Mesendoderm (in vitro differentiated cells): ENCODE measurements at regions not wholly inside any gene's neighbourhood (a gene's known extent, or its start where the extent isn't known, plus 50 kb on each side); places are given as distances from the start of the nearest gene placed in this dataset.
A peak's percentile ranks its signal among the peaks of the same experiment; 100 is the strongest.

Source experiments
- DNase-seq: peaks from one replicate; pipeline ENCODE4 v3.0.0; 2013
- H2AK5ac ChIP-seq: 2 replicates; pipeline ENCODE4 v1.6.1; 2013; ENCODE audit warnings: low read length, inconsistent platforms
- H2BK120ac ChIP-seq: 2 replicates; pipeline ENCODE4 v1.6.1; 2013; ENCODE audit warnings: low read depth, mild to moderate bottlenecking, low read length, moderate library complexity, mixed read lengths
- H2BK15ac ChIP-seq: replicated peaks from 2 replicates; pipeline ENCODE4 v1.6.1; 2013; ENCODE audit warnings: low read depth, mild to moderate bottlenecking, moderate library complexity
- H2BK5ac ChIP-seq: 2 replicates; pipeline ENCODE4 v1.6.1; 2013; ENCODE audit warnings: low read length, inconsistent platforms
- H3K18ac ChIP-seq: 2 replicates; pipeline ENCODE4 v1.6.1; 2013; ENCODE audit warnings: mild to moderate bottlenecking, low read length, mixed read lengths
- H3K23ac ChIP-seq: one replicate; pipeline ENCODE4 v1.6.1; 2013; ENCODE audit warnings: low read length
- H3K27ac ChIP-seq: 2 replicates; pipeline ENCODE4 v1.5.1; 2013; ENCODE audit warnings: low read depth, mild to moderate bottlenecking, inconsistent platforms, low read length, moderate library complexity
- H3K27me3 ChIP-seq: 2 replicates; pipeline ENCODE4 v1.6.1; 2013; ENCODE audit warnings: low read length, control low read depth, mild to moderate bottlenecking, inconsistent platforms; ENCODE audit not compliant: insufficient read depth, poor library complexity
- H3K36me3 ChIP-seq: 2 replicates; pipeline ENCODE4 v1.6.1; 2013; ENCODE audit warnings: low read length, inconsistent platforms; ENCODE audit not compliant: control insufficient read depth, insufficient read depth
- H3K4ac ChIP-seq: one replicate; pipeline ENCODE4 v1.6.1; 2013; ENCODE audit warnings: low read depth, mild to moderate bottlenecking, low read length, moderate library complexity
- H3K4me1 ChIP-seq: 2 replicates; pipeline ENCODE4 v1.6.1; 2013; ENCODE audit warnings: low read depth, low read length, inconsistent platforms; ENCODE audit not compliant: control insufficient read depth
- H3K4me2 ChIP-seq: 2 replicates; pipeline ENCODE4 v1.6.1; 2013; ENCODE audit warnings: low read length
- H3K4me3 ChIP-seq: 2 replicates; pipeline ENCODE4 v1.5.1; 2013; ENCODE audit warnings: mild to moderate bottlenecking, low read length
- H3K56ac ChIP-seq: one replicate; pipeline ENCODE4 v1.6.1; 2013; ENCODE audit warnings: low read length
- H3K79me1 ChIP-seq: 2 replicates; pipeline ENCODE4 v1.6.1; 2013; ENCODE audit warnings: low read length, inconsistent platforms
- H3K79me2 ChIP-seq: 2 replicates; pipeline ENCODE4 v1.6.1; 2013; ENCODE audit warnings: mild to moderate bottlenecking, low read length; ENCODE audit not compliant: control insufficient read depth, insufficient read depth
- H3K9ac ChIP-seq: 2 replicates; pipeline ENCODE4 v1.6.1; 2013; ENCODE audit warnings: low read length, inconsistent platforms
- H4K5ac ChIP-seq: one replicate; pipeline ENCODE4 v1.6.1; 2013; ENCODE audit warnings: low read length
- H4K8ac ChIP-seq: one replicate; pipeline ENCODE4 v1.6.1; 2013; ENCODE audit warnings: low read depth, mild to moderate bottlenecking, control low read depth, low read length, moderate library complexity
- WGBS: extraction: QIAGEN DNeasy Blood & Tissue Kit; methylation state at CpG from one replicate; pipeline ENCODE4 v1.1.7; 2013; ENCODE audit warnings: low lambda C conversion rate, missing lambda C conversion rate; ENCODE audit not compliant: insufficient coverage; ENCODE audit errors: extremely low coverage; 5-methylcytosine and 5-hydroxymethylcytosine counted together

DNA sequence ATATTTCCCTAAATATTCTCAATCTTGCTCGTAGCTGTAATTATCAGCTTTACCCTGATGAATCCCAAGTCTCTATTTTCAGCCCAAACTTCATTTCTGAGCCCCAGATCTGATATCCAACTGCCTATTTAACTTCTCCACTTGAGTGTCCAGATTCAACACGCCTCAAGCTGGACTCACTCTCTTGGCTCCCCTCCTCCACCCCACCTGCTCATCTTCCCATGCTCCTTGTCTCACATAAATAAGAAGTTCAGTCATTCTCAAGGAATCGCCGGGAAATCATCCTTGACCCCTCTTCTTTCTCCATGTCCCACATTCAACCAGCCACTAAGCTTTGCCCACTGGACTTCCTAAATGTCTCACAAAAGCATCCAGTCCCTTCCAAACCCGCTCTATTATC lies 89.9 kb upstream of the STMND1 start:
- H2BK120ac ChIP-seq: no peak overlapping the region
- no peak overlapping the region for H4K8ac ChIP-seq
- no peaks in the 10 kb centered on the region for H3K36me3 ChIP-seq
- no peak overlapping the region for H3K18ac ChIP-seq
- H3K23ac ChIP-seq: no peak overlapping the region
- no peak overlapping the region for H2BK5ac ChIP-seq
- no peak for DNase-seq
- H2BK15ac ChIP-seq: no peak overlapping the region
- H3K56ac ChIP-seq: no peak overlapping the region
- no peaks in the 10 kb centered on the region for H3K79me2 ChIP-seq
- H3K4me2 ChIP-seq: no peak overlapping the region
- no peak overlapping the region for H4K5ac ChIP-seq
- WGBS: no CpG with 5 or more reads among the region's 5 CpGs
- no peak overlapping the region for H3K9ac ChIP-seq
- no peak overlapping the region for H3K4me3 ChIP-seq
- H2AK5ac ChIP-seq: no peak overlapping the region
- no peaks in the 10 kb centered on the region for H3K4me1 ChIP-seq
- H3K27me3 ChIP-seq: no peaks in the 10 kb centered on the region
- H3K79me1 ChIP-seq: no peaks in the 10 kb centered on the region
- H3K4ac ChIP-seq: no peak overlapping the region
- no peak overlapping the region for H3K27ac ChIP-seq

DNA sequence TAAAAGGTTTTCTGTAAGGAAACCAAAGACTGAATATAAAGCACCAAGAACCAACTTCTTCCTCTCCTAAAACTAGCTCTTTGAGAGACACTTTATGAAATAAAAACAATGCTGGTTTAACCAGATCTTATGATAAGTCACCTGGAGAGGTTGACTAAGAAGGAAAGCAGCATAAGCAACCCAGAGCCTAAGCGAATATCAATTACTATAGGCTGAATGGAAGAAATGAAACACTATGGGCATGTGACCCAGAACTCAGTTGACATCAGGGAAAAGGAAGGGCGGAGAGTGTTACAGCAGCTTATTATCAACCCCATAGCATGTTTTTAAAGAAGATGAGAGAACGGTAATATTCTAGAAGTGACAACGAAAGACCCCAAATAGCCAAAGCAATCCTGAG lies 94.1 kb upstream of the STMND1 start:
- Histone ChIP-seq H3K27ac (no peak overlapping the region), H3K79me1 (no peaks in the 10 kb centered on the region), H2AK5ac (no peak overlapping the region), H3K4me1 (no peaks in the 10 kb centered on the region), H3K23ac (no peak overlapping the region), H4K8ac (no peak overlapping the region), H4K5ac (no peak overlapping the region), H3K27me3 (no peaks in the 10 kb centered on the region), H3K18ac (no peak overlapping the region), H3K36me3 (no peaks in the 10 kb centered on the region), H3K4ac (no peak overlapping the region), H3K56ac (no peak overlapping the region), H2BK15ac (no peak overlapping the region), H3K4me2 (no peak overlapping the region), H3K79me2 (no peaks in the 10 kb centered on the region), H3K4me3 (no peak overlapping the region), H2BK5ac (no peak overlapping the region), H2BK120ac (no peak overlapping the region), H3K9ac (no peak overlapping the region)
- WGBS: no CpG with 5 or more reads among the region's 4 CpGs
- no peak for DNase-seq

DNA sequence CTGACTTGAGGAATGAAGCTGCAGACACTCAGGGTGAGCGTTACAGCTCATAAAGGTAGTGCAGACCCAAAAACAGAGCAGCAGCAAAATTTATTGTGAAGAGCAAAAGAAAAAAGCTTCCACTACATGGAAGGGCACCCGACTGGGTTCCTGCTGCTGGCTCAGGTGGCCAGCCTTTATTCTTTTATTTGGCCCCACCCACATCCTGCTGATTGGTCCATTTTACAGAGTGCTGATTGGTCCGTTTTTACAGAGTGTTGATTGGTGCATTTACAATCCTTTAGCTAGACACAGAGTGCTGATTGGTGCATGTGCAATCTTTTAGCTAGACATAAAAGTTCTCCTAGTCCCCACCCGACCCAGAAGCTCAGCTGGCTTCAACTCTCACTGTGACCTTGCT lies 95.3 kb upstream of the STMND1 start:
- H3K56ac ChIP-seq: no peak overlapping the region

DNA sequence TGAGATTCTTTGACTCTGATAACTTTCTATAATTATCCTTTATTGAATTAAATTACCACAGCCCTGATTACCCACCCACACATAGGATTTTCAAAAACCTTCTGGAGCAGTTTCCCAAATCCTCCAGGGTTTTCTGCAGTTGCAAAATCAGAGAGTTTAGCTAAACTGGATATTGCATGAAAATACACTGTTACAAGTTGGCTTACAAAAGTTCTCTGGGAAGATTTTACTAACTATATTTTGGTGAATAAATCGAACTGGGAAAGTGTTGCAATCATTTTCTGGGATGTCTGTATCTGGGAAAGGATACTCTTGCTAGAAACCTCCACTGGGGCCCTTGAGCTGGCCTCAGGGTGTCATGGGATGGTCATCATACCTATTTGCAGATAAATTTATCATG lies 97.6 kb upstream of the STMND1 start:
- Histone ChIP-seq H4K8ac (no peak overlapping the region), H3K4me3 (no peak overlapping the region), H3K4me1 (no peaks in the 10 kb centered on the region), H3K4me2 (no peak overlapping the region), H3K9ac (no peak overlapping the region), H2BK120ac (no peak overlapping the region), H3K27me3 (no peaks in the 10 kb centered on the region), H3K79me1 (no peaks in the 10 kb centered on the region), H2BK5ac (no peak overlapping the region), H3K4ac (no peak overlapping the region), H3K27ac (no peak overlapping the region), H2AK5ac (no peak overlapping the region), H3K23ac (no peak overlapping the region), H3K79me2 (no peaks in the 10 kb centered on the region), H3K36me3 (no peaks in the 10 kb centered on the region), H3K18ac (no peak overlapping the region), H2BK15ac (peak overlapping the region; percentile 19), H3K56ac (no peak overlapping the region), H4K5ac (no peak overlapping the region)
- no peak for DNase-seq
- WGBS: no CpG with 5 or more reads among the region's 1 CpG

More for the DNA sequence above, 95.3 kb upstream of the STMND1 start:
- Histone ChIP-seq H3K36me3 (no peaks in the 10 kb centered on the region), H3K27ac (no peak overlapping the region), H4K5ac (no peak overlapping the region), H4K8ac (no peak overlapping the region), H2BK5ac (no peak overlapping the region), H3K27me3 (no peaks in the 10 kb centered on the region), H3K18ac (no peak overlapping the region), H3K4me2 (no peak overlapping the region), H3K23ac (no peak overlapping the region), H2BK120ac (no peak overlapping the region), H3K4me1 (no peaks in the 10 kb centered on the region), H2AK5ac (no peak overlapping the region), H3K9ac (no peak overlapping the region), H3K4me3 (no peak overlapping the region), H2BK15ac (no peak overlapping the region), H3K79me2 (no peaks in the 10 kb centered on the region), H3K4ac (no peak overlapping the region), H3K79me1 (no peaks in the 10 kb centered on the region)
- no CpG with 5 or more reads among the region's 4 CpGs for WGBS
- DNase-seq: no peak

DNA sequence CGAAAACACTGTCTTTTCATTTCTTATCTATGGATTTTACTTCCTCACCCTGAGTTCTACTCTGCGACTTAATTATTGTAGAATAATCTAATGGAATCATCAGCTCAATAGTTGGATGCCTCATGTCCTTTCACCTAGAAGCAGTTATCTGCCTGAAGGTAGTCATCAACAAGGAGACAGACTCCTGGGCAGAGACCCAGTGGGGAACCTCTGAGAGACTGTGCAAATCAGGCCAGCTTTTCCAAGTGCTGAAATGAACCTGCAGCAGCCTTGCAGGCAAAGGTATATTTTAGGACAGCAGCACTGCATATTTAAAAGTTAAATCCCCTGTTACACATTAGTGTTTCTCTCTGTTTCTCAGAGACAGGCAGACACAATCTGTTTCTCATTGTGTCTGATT lies 99.7 kb upstream of the STMND1 start:
- Histone ChIP-seq H3K56ac (no peak overlapping the region), H3K23ac (no peak overlapping the region), H3K4ac (no peak overlapping the region), H2BK120ac (no peak overlapping the region), H3K79me2 (no peaks in the 10 kb centered on the region), H3K4me3 (no peak overlapping the region), H3K79me1 (no peaks in the 10 kb centered on the region), H2BK5ac (no peak overlapping the region), H4K8ac (no peak overlapping the region), H2AK5ac (no peak overlapping the region), H3K9ac (no peak overlapping the region), H4K5ac (no peak overlapping the region), H3K4me1 (no peaks in the 10 kb centered on the region), H3K27me3 (no peaks in the 10 kb centered on the region), H3K18ac (no peak overlapping the region), H3K27ac (no peak overlapping the region), H3K4me2 (no peak overlapping the region), H2BK15ac (no peak overlapping the region), H3K36me3 (no peaks in the 10 kb centered on the region)
- no CpG with 5 or more reads among the region's 2 CpGs for WGBS
- DNase-seq: no peak

DNA sequence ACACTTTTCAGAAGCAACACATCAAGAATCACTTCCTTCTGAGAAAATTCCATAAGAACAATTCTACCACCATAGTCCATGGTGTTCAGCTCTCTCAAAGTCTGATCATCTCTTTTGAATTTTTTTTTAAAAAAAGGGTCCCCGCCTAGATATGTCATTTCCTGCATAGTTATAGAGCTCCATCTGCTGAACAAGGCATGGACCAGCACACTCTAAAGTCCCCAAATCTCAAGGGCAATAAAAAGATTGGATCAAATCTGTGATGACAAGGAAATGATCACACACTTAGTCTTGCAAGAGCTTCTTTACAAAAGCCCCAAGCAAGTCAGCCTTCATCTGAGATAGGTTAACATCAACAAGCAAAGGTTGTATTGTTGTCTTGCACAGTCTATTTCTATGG lies 100.7 kb upstream of the STMND1 start:
- no peaks in the 10 kb centered on the region for H3K79me2 ChIP-seq
- H3K4me1 ChIP-seq: no peaks in the 10 kb centered on the region
- no peak overlapping the region for H3K4ac ChIP-seq
- no peak overlapping the region for H2AK5ac ChIP-seq
- H3K4me3 ChIP-seq: no peak overlapping the region
- H3K36me3 ChIP-seq: no peaks in the 10 kb centered on the region
- WGBS: no CpG with 5 or more reads among the region's 1 CpG
- peak; percentile 3 for DNase-seq
- H2BK5ac ChIP-seq: no peak overlapping the region
- no peak overlapping the region for H4K5ac ChIP-seq
- no peak overlapping the region for H3K18ac ChIP-seq
- H3K79me1 ChIP-seq: no peaks in the 10 kb centered on the region
- H3K23ac ChIP-seq: no peak overlapping the region
- H4K8ac ChIP-seq: no peak overlapping the region
- H3K27me3 ChIP-seq: no peaks in the 10 kb centered on the region
- no peak overlapping the region for H2BK15ac ChIP-seq
- H3K27ac ChIP-seq: no peak overlapping the region
- H3K4me2 ChIP-seq: no peak overlapping the region
- H3K56ac ChIP-seq: no peak overlapping the region
- H2BK120ac ChIP-seq: no peak overlapping the region
- no peak overlapping the region for H3K9ac ChIP-seq
